ENCODE measurements at regions not wholly inside any gene's neighbourhood (a gene's known extent, or its start where the extent isn't known, plus 50 kb on each side); places are given as distances from the start of the nearest gene placed in this dataset.

- no peaks in the 10 kb centered on the region for H3F3A ChIP-seq (ENCODE audit: insufficient read depth, low read length)
- DNase-seq: no peak
- H4K20me1 ChIP-seq (ENCODE audit: insufficient read depth, low read length): no peaks in the 10 kb centered on the region
- no peak overlapping the region for H3K9ac ChIP-seq (ENCODE audit: low read length)
- H3K4me1 ChIP-seq (ENCODE audit: low read length): no peaks in the 10 kb centered on the region
- no peak overlapping the region for H2AFZ ChIP-seq (ENCODE audit: low read length)
- no peaks in the 10 kb centered on the region for H3K9me3 ChIP-seq (replicated peaks; ENCODE audit: insufficient read depth, low read length)
- H3K36me3 ChIP-seq (replicated peaks; ENCODE audit: insufficient read depth, low read length): no peaks in the 10 kb centered on the region
- H3K4me2 ChIP-seq (ENCODE audit: low read depth, low read length): no peak overlapping the region
- H3K4me3 ChIP-seq (ENCODE audit: low read length): no peak overlapping the region
- no peak overlapping the region for H3K27ac ChIP-seq (ENCODE audit: low read length)
- no peaks in the 10 kb centered on the region for H3K9me2 ChIP-seq (replicated peaks; ENCODE audit: insufficient read depth, low read length)
- TF ChIP-seq, protein P1, sequence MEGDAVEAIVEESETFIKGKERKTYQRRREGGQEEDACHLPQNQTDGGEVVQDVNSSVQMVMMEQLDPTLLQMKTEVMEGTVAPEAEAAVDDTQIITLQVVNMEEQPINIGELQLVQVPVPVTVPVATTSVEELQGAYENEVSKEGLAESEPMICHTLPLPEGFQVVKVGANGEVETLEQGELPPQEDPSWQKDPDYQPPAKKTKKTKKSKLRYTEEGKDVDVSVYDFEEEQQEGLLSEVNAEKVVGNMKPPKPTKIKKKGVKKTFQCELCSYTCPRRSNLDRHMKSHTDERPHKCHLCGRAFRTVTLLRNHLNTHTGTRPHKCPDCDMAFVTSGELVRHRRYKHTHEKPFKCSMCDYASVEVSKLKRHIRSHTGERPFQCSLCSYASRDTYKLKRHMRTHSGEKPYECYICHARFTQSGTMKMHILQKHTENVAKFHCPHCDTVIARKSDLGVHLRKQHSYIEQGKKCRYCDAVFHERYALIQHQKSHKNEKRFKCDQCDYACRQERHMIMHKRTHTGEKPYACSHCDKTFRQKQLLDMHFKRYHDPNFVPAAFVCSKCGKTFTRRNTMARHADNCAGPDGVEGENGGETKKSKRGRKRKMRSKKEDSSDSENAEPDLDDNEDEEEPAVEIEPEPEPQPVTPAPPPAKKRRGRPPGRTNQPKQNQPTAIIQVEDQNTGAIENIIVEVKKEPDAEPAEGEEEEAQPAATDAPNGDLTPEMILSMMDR (IDR thresholded peaks at IDR 0.05; ENCODE audit: low read length): no peak
- TF ChIP-seq EZH2 (optimal IDR thresholded peaks at IDR 0.05; ENCODE audit: low read depth, low read length) (no peak), EZH2phosphoT487 (IDR thresholded peaks at IDR 0.05; ENCODE audit: low read length) (no peak)
- no peaks in the 10 kb centered on the region for H3K79me2 ChIP-seq (ENCODE audit: low read length)
- no peaks in the 10 kb centered on the region for H3K27me3 ChIP-seq (replicated peaks; ENCODE audit: insufficient read depth, low read length)
Observed at GRCh38 chr1:67515324-67516080, 85.3 kb upstream of the SERBP1 start.

GRCh38 chr1:67517046-67517445, 86.8 kb upstream of the SERBP1 start:
- H3K4me1 ChIP-seq (ENCODE audit: low read length): no peaks in the 10 kb centered on the region
- no peak for DNase-seq
- no peaks in the 10 kb centered on the region for H3K27me3 ChIP-seq (replicated peaks; ENCODE audit: insufficient read depth, low read length)
- no peak overlapping the region for H3K9ac ChIP-seq (ENCODE audit: low read length)
- H3K27ac ChIP-seq (ENCODE audit: low read length): no peak overlapping the region
- TF ChIP-seq, protein P1 (IDR thresholded peaks at IDR 0.05; ENCODE audit: low read length): no peak
- no peak for TF ChIP-seq EZH2phosphoT487 (IDR thresholded peaks at IDR 0.05; ENCODE audit: low read length)
- no peak overlapping the region for H3K4me2 ChIP-seq (ENCODE audit: low read depth, low read length)
- no peaks in the 10 kb centered on the region for H4K20me1 ChIP-seq (ENCODE audit: insufficient read depth, low read length)
- no peaks in the 10 kb centered on the region for H3K79me2 ChIP-seq (ENCODE audit: low read length)
- no peaks in the 10 kb centered on the region for H3K9me2 ChIP-seq (replicated peaks; ENCODE audit: insufficient read depth, low read length)
- no peaks in the 10 kb centered on the region for H3K9me3 ChIP-seq (replicated peaks; ENCODE audit: insufficient read depth, low read length)
- H3K4me3 ChIP-seq (ENCODE audit: low read length): no peak overlapping the region
- no peak overlapping the region for H2AFZ ChIP-seq (ENCODE audit: low read length)
- H3K36me3 ChIP-seq (replicated peaks; ENCODE audit: insufficient read depth, low read length): no peaks in the 10 kb centered on the region
- H3F3A ChIP-seq (ENCODE audit: insufficient read depth, low read length): no peaks in the 10 kb centered on the region

GRCh38 chr1:67522001-67522441, 91.8 kb upstream of the SERBP1 start:
- no peaks in the 10 kb centered on the region for H3K4me1 ChIP-seq (ENCODE audit: low read length)
- TF ChIP-seq, protein P1 (IDR thresholded peaks at IDR 0.05; ENCODE audit: low read length): no peak
- TF ChIP-seq EZH2phosphoT487 (IDR thresholded peaks at IDR 0.05; ENCODE audit: low read length) (no peak), EZH2 (optimal IDR thresholded peaks at IDR 0.05; ENCODE audit: low read depth, low read length) (no peak)
- H3K9me3 ChIP-seq (replicated peaks; ENCODE audit: insufficient read depth, low read length): no peaks in the 10 kb centered on the region
- H3K27me3 ChIP-seq (replicated peaks; ENCODE audit: insufficient read depth, low read length): no peaks in the 10 kb centered on the region
- H3K9ac ChIP-seq (ENCODE audit: low read length): no peak overlapping the region
- no peak for DNase-seq
- H3F3A ChIP-seq (ENCODE audit: insufficient read depth, low read length): no peaks in the 10 kb centered on the region
- no peak overlapping the region for H3K4me2 ChIP-seq (ENCODE audit: low read depth, low read length)
- H3K27ac ChIP-seq (ENCODE audit: low read length): no peak overlapping the region
- no peak overlapping the region for H2AFZ ChIP-seq (ENCODE audit: low read length)
- no peaks in the 10 kb centered on the region for H4K20me1 ChIP-seq (ENCODE audit: insufficient read depth, low read length)
- no peaks in the 10 kb centered on the region for H3K79me2 ChIP-seq (ENCODE audit: low read length)
- H3K9me2 ChIP-seq (replicated peaks; ENCODE audit: insufficient read depth, low read length): no peaks in the 10 kb centered on the region
- H3K36me3 ChIP-seq (replicated peaks; ENCODE audit: insufficient read depth, low read length): no peaks in the 10 kb centered on the region
- no peak overlapping the region for H3K4me3 ChIP-seq (ENCODE audit: low read length)

Data from MM.1S (cell line).